Heart left ventricle (tissue), 13 donors: ENCODE measurements at regions not wholly inside any gene's neighbourhood (a gene's known extent, or its start where the extent isn't known, plus 50 kb on each side); places are given as distances from the start of the nearest gene placed in this dataset.

ENCODE experiments used
- POLR2A ChIP-seq, 2 donors: fragments of 450-650 bp; IDR thresholded peaks; one replicate each; pipeline ENCODE4 v1.6.1; 2017; ENCODE audit warnings: antibody characterized with exemption in 2 of 2, mild to moderate bottlenecking in 2 of 2, moderate library complexity in 2 of 2
- TF ChIP-seq, protein P1 (sequence below), 12 donors: fragments of 200-600 bp; sonication (generic) in 4 of 12; IDR thresholded peaks; one replicate each; pipeline versions ENCODE4 v1.5.0 to v1.8.0; 2018 to 2022; ENCODE audit warnings: antibody characterized with exemption in 12 of 12, mild to moderate bottlenecking in 5 of 12
- donor health status: ischemic (EF 13 %, LVEDD 7.1; RV severe dilation, severe dysfunction).
- donor health status: DM: no; HTN: yes; CAD: no.
- donor health status: DM: no; HTN: no; CAD: no.
- donor health status: ischemic (EF 25% LVEDD 6.9; RV normal size, moderate dysfunction).
- donor health status: ischemic (EF 25% LVEDD 5.7; RV mildly dilated, moderate dysfunction).
- donor health status: ischemic (EF 35%, LVEDD 5.7; RV mildly dilated, moderate dysfunction).
- donor health status: nonischemic (EF 11% LVEDD 7.7; RV severe dilation, severe dysfunction).
- donor health status: DM: yes; HTN: yes; CAD: no.
- donor health status: PGD.
- donor health status: ischemic (EF 29% LVEDD 5.4; RV normal size, mild dysfunction).
- donor health status: nonischemic (EF 23%, LVEDD 6.1; RV moderate dilation, normal function).

DNA sequence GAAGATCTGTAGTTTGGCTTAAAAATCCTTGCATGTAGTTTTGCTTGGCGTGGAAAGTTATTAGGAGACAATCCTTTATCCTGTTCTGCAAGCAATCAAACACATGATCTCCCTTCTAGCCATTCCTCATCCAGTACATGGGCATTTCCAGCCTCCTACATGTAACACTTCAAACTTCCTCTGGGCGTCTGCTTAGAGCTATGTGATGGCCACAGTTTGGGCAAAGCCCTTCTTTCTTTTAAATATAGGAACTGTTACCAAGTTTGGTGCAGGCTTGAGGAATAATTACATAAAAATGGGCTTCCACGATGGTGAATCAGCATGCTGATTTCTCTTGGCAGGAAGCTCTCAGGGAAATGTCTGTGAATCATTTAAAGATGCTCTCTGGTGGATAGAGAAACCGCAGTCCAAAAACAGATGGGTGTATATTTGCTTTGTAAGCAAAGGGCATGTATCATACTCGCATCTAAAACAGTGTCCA lies 176.9 kb upstream of the FMN2 start:
- TF ChIP-seq POLR2A (IDR thresholded peaks at IDR 0.05): no peak
- TF ChIP-seq, protein P1, sequence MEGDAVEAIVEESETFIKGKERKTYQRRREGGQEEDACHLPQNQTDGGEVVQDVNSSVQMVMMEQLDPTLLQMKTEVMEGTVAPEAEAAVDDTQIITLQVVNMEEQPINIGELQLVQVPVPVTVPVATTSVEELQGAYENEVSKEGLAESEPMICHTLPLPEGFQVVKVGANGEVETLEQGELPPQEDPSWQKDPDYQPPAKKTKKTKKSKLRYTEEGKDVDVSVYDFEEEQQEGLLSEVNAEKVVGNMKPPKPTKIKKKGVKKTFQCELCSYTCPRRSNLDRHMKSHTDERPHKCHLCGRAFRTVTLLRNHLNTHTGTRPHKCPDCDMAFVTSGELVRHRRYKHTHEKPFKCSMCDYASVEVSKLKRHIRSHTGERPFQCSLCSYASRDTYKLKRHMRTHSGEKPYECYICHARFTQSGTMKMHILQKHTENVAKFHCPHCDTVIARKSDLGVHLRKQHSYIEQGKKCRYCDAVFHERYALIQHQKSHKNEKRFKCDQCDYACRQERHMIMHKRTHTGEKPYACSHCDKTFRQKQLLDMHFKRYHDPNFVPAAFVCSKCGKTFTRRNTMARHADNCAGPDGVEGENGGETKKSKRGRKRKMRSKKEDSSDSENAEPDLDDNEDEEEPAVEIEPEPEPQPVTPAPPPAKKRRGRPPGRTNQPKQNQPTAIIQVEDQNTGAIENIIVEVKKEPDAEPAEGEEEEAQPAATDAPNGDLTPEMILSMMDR (IDR thresholded peaks at IDR 0.05): no peak
